Stomach (tissue), 4 donors: ENCODE measurements at regions not wholly inside any gene's neighbourhood (a gene's known extent, or its start where the extent isn't known, plus 50 kb on each side); places are given as distances from the start of the nearest gene placed in this dataset.

Experiments used
- CTCF ChIP-seq, 7 experiments: fragments of 450-650 bp in 4 of 7; fragments of 200-600 bp in 3 of 7; sonication (generic) in 3 of 7; IDR thresholded peaks; one replicate each; pipeline ENCODE4 v1.5.1; 2016 to 2019; ENCODE audit warnings: antibody characterized with exemption in 7 of 7, control low read depth in 2 of 7, mild to moderate bottlenecking in 1 of 7
- POLR2A ChIP-seq, 4 donors: fragments of 450-650 bp; IDR thresholded peaks; one replicate each; pipeline ENCODE4 v1.6.1; 2016; ENCODE audit warnings: antibody characterized with exemption in 4 of 4, control low read depth in 2 of 4, mild to moderate bottlenecking in 1 of 4, moderate library complexity in 1 of 4
- POLR2AphosphoS5 ChIP-seq, 3 donors: sonication (generic); formaldehyde crosslinking; IDR thresholded peaks; one replicate each; pipeline ENCODE4 v1.6.1; 2016; ENCODE audit warnings: antibody characterized with exemption in 3 of 3

- TF ChIP-seq CTCF (IDR thresholded peaks at IDR 0.05) (no peak), POLR2A (IDR thresholded peaks at IDR 0.05) (no peak), POLR2AphosphoS5 (IDR thresholded peaks at IDR 0.05) (no peak)
These were observed 924.4 kb downstream of the METTL15 start for GRCh38 chr11:29032384-29033149.
